Right renal cortex interstitium (tissue), 3 donors: ENCODE measurements at regions not wholly inside any gene's neighbourhood (a gene's known extent, or its start where the extent isn't known, plus 50 kb on each side); places are given as distances from the start of the nearest gene placed in this dataset.

Experiments
- DNase-seq, 3 donors: peaks; one replicate each; pipeline ENCODE4 v3.0.0-alpha.2; 2013; ENCODE audit warnings: low read depth in 3 of 3, low spot score in 2 of 3

- DNase-seq = no peak
Observed at GRCh38 chr5:52665559-52665958, 122.2 kb upstream of the ITGA1 start.

GRCh38 chr5:52668139-52668538, 119.6 kb upstream of the ITGA1 start:
- no peak for DNase-seq

GRCh38 chr5:52668544-52669185, 119.1 kb upstream of the ITGA1 start:
- DNase-seq = no peak

- DNase-seq = no peak
Observed at GRCh38 chr5:52672459-52672858, 115.3 kb upstream of the ITGA1 start.

- no peak for DNase-seq
Observed at GRCh38 chr5:52673495-52673894, 114.2 kb upstream of the ITGA1 start.

- no peak for DNase-seq
Observed at GRCh38 chr5:52674815-52675545, 112.7 kb upstream of the ITGA1 start.

- DNase-seq = no peak
Observed at GRCh38 chr5:52682492-52682891, 105.2 kb upstream of the ITGA1 start.

GRCh38 chr5:52684051-52684450, 103.7 kb upstream of the ITGA1 start:
- DNase-seq = no peak

GRCh38 chr5:52685566-52685965, 102.2 kb upstream of the ITGA1 start:
- no peak for DNase-seq

- no peak for DNase-seq
Observed at GRCh38 chr5:52685971-52686370, 101.7 kb upstream of the ITGA1 start.

- DNase-seq = no peak
Observed at GRCh38 chr5:52690236-52690768, 97.4 kb upstream of the ITGA1 start.

GRCh38 chr5:52692039-52692438, 95.7 kb upstream of the ITGA1 start:
- DNase-seq = no peak

GRCh38 chr5:52692606-52693005, 95.1 kb upstream of the ITGA1 start:
- no peak for DNase-seq

- no peak for DNase-seq
Observed at GRCh38 chr5:52693280-52693679, 94.4 kb upstream of the ITGA1 start.

GRCh38 chr5:52693836-52694235, 93.9 kb upstream of the ITGA1 start:
- no peak for DNase-seq

GRCh38 chr5:52694648-52695047, 93.1 kb upstream of the ITGA1 start:
- DNase-seq = no peak

GRCh38 chr5:52702877-52703276, 84.8 kb upstream of the ITGA1 start:
- no peak for DNase-seq

GRCh38 chr5:52703321-52703720, 84.4 kb upstream of the ITGA1 start:
- DNase-seq = no peak

GRCh38 chr5:52705720-52706119, 82.0 kb upstream of the ITGA1 start:
- no peak for DNase-seq

- no peak for DNase-seq
Observed at GRCh38 chr5:52706775-52707174, 80.9 kb upstream of the ITGA1 start.

GRCh38 chr5:52707616-52708015, 80.1 kb upstream of the ITGA1 start:
- no peak for DNase-seq

- no peak for DNase-seq
Observed at GRCh38 chr5:52708463-52708862, 79.3 kb upstream of the ITGA1 start.
